Colon (tissue), 2 donors: ENCODE measurements at regions not wholly inside any gene's neighbourhood (a gene's known extent, or its start where the extent isn't known, plus 50 kb on each side); places are given as distances from the start of the nearest gene placed in this dataset.
A peak's percentile ranks its signal among the peaks of the same experiment; 100 is the strongest.
"Not testable (repeated sequence)": the region's sequence is repeated elsewhere in the genome, so short reads cannot be mapped to it uniquely, and the experiment has no call there.

Experiments used
- FAIRE-seq: peaks from 2 replicates; lab custom pipeline; 2012; peaks lifted over from hg19 to GRCh38; lab: Jason Lieb, UNC
- donor health status: control.
- donor health status: control.

DNA sequence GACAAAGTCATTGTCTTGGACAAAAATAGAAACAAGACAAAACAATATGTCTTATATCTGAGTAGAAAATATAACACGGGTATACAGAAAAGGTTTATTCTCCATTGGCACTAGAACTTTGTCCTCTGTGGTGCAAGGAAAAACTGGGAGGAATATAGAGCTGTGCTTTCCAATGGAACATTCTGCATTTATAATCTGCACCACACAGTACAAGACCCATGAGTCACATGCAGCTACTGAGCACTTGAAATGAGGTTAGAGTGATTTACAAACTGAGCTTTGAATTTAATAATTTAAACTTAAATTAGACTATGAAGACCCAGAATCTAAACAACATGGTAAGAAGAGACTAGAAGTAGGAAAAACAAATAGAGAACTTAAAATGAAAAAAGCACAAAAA, 86.1 kb downstream of the RAP2A start:
- FAIRE-seq: no peak

DNA sequence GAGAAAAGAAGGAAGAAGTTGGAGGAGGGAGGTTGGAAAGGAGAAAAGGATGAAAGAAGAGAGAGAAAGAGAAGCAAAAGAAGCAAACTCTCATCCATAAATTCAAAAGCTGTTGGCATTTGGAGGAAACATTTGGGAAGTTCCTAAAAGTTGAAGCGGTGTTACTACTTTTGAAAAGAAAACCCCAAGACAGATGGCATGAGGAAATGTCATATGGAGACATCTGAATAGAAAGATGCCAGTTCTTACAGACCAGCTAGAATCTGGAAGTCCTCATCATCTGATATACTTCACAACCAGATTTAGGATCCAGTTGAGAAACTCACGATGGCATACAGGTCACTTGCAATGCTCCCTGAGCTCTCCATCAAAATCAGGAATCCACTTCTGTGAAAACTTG, 86.9 kb downstream of the RAP2A start:
- no peak for FAIRE-seq

DNA sequence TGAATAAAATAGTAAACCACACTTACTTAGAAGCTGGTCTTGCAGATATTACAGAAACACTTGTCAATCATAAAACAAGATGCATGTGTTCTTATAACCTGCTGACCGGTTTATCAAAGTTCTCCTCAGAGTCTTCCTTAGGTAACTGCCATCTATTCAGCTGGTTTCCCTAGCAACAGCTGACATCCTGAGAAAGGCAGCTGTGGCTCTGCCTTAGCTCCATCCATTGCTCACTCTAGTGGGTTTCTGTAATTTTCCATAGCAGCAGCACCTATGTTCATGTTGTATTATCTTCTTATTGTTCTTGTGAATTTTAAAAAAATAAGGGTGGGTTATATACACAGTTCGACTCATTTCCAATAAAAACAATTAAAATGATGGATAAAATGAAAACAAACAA, 87.8 kb downstream of the RAP2A start:
- FAIRE-seq: no peak

DNA sequence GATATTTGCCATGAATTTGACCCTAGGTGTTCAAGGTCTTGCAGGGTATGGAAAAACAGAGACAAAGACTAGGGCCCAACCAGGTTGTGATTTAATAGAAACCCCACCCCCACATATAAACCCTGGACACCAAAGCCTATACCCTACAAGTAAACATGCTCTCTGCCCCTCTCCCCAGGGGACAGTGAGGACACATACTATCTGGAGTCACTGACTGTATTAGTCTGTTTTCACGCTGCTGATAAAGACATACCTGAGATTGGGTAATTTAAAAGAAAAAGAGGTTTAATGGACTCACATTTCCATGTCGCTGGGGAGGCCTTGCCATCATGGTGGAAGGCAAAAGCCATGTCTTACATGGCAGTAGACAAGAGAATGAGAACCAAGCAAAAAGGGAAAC, 88.3 kb downstream of the RAP2A start:
- FAIRE-seq: no peak

DNA sequence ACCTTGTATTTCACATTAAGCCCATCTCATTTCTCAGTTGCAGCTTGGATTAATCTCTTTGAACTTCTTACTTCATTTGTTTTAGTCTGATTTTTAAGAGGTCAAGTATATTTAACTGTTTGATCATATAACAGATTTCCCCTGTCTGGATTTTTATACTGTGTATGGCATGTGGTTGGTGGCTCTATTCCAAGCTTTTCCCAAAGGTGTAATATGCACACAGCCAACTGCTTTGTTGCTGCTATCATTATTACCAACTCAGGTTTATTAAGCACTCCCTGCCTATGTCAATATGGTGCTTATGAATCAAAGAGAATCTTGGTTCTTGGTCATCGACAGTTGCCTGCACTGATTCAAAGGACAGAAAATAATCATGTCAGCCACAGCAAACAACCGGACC, 92.6 kb downstream of the RAP2A start:
- no peak for FAIRE-seq

DNA sequence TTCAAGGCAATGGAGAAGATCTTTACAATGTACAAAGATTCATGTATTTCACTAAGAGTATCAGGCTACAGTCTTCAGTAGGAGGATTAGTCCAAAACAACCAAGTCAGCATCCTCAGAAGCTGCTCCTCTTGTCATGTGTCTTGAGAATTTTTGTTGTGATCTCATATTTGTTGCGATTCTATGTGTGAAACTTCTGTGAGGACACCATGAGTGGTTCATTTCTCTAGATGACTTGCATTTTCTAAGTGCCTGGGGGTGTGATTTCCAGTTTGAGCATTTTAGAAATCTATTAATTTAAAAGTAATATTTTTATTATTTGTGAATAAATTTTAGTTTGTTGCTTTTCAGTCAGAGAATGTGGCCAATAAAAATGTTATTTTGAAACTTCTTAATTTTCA, 94.5 kb downstream of the RAP2A start:
- no peak for FAIRE-seq

DNA sequence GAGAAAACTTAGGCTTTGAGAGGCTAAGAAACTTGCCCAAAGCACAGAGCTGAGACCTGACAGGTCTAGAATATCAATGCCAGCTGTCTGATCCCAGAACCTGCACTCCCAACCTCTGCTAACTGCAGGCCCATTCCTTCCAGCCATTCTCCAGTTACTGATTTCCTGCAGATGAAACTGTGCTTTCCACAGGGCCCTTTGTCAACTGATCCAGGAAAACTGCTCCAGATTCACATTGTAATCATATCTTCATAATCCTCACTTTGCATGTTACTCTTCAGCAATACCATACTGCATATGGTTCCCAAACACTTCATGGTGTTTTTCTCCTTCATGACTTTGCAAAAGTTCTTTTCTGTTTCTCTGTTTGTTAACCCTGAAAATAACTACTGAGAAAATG, 100.6 kb downstream of the RAP2A start:
- FAIRE-seq: no peak

DNA sequence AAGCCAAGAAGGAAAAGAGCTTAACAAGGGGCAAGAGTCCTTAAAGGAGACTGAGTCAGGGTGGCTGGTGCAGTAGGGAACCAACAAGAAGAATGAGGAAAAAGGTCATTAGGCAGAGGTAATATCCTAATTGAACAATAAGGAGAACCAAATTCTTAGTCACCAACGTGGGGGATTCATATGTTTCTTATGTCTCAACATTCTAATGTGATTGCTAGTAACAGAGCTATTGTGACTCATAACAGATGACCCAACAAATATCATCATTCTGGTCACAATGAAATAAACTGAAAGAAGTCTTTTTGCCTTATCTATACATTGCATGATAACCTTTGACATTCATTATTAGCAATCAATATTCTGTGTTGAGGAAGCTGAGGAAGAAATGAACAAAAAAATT, 101.6 kb downstream of the RAP2A start:
- FAIRE-seq: no peak

DNA sequence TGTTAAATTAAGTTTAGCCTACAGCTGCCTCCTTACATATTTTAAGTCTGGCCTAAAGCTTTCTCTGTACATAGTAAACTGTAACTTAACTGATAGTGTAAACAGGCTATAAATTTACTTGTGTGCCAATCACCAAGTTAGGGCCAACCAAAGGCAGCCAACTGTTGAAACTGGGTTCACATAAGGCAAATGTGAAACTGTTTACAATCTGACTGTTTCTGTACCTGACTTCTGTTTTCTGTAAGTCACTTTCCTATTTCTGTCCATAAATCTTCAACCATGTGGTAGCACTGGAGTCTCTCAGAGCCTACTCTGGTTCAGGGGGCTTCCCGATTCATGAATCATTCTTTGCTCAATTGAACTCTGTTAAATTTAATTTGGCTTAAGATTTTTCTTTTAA, 103.1 kb downstream of the RAP2A start:
- FAIRE-seq: no peak

DNA sequence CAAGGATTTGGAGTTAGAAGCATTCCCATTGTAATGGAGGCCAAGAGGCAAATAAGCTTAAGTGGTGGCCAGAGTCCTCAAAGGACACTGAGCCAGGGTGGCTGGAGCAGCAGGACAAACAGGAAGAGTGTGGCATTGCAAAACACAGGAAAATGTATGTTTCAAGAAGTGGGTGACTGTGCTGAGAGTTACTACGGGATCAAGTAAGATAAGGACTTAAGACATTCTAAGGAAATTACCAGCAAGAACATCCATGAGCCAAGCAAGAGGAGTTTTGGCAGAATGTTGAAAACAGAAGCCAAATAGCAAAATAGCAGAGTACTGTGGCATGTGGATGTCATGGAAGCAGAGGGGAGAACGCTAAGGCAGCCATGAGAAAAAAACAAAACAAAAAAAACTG, 104.2 kb downstream of the RAP2A start:
- no peak for FAIRE-seq

DNA sequence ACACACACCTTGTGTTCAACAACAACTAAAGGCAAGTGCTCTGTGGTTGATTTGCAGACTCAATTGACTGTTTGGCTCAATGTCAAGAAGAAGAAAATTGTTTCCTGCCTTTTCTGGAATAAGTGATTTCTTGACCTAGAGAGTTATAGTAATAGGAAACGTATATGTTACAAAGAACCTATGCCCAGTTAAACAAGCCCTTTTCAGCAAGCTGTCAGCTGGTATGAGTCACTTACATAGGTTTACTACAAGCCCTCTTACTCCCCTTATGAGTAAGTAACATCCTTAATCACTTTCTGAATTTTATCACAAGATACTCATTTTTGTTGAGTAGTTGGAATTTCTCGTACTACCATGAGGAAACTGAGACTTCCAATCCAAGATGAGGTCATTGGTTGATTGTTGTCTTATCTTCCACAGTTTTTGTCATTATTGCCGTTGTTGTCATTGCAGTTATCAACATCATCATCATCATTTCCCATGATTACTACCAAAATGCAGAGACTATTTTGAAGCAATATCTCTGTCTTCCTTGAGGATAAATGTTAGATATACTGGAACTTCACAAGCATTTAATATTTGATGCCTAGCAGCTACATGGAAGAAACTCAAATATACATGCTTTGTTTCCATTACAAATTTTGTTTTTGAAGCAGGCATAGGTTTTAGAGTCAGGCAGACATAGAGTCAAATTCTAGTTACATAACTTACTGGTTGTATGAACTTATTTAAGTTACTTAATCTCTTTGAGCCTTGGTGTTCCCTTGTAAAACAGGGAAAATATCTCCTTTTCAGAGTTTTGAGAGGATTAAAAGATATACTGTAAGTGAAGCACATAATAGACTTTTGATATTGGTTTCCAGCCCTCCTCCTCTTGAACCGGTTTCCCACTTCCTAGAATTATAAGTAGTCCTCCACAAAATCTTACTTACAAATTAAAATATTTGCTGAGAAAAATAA, 106.0 kb downstream of the RAP2A start:
- FAIRE-seq: no peak

DNA sequence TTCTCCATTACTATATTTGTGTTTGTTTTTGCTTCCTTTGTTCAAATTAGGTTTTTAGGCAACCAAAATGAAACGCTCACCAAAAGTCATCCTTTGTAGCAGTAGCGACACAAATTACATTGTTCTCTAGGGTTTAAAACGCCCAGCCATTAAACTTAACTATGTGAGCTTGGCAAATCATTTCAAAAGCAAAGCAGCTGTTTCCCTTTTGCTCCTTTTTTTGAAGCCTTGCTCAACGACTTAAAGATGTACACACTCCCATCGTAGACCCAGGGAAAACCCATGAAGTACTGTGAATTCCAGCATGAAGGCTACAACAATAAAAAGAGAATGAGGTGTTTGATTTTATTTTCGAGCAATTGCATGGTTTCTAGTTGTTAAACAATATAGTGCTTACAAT, 106.7 kb downstream of the RAP2A start:
- FAIRE-seq: no peak

DNA sequence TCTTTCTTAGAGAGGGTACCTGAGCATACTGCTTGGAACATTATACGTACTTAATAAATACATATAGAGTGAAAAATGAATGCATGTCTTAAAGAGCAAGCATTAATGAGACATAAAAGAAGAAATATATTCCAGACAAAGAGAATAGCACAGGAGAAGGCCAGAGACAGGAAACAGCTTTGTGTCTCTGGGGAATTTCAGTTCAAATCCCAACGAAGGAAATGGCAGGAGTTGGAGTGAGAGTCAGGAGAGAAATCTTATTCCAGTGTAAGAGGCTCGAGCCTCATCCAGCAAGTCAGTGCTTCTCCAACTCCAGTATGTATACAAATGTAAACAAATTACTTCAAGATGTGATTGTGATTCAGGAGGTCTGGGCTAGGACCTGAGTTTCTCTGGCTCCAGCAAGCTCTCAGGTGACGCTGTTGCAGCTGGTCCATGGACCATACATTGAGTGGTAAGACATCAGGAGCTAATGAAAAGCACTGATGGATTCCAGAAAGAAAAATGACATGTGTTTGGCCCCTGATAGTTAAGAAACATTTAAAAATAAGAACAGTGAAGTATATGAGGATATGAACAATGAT, 108.2 kb downstream of the RAP2A start:
- no peak for FAIRE-seq

DNA sequence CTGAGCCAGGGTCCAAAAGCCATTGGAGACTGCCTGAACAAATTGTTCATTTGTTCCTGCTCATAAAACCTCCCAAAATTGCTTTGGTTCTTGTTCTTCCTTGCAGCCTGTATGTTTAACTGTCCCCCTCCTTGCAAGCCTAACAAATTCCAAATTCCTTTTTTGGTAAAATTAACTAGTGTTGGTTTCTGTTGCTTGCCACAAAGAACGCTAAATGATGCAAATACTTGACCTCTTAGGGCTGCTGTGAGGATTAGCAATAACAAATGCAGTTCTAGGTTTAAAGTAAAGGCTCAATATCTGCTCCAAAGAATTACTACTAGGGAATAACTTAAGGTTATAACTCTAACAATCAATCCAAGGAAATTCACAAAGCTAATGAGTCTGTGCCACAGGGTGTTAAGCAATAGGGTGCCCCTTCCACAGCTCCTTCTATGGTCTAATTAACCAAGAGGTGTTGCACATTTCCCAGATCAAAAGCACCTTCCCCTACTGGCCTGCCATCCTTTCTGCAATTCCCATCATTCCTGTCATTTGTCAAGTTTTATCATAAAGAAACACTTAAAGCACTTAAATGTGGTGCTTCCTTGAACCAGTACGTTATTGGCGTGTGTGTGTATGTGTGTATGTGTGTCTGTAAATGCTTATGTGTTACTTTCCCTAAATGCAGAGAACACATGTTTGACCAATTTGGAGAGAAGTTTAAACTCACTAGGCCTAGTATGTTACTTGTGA, 110.2 kb downstream of the RAP2A start:
- FAIRE-seq: no peak

DNA sequence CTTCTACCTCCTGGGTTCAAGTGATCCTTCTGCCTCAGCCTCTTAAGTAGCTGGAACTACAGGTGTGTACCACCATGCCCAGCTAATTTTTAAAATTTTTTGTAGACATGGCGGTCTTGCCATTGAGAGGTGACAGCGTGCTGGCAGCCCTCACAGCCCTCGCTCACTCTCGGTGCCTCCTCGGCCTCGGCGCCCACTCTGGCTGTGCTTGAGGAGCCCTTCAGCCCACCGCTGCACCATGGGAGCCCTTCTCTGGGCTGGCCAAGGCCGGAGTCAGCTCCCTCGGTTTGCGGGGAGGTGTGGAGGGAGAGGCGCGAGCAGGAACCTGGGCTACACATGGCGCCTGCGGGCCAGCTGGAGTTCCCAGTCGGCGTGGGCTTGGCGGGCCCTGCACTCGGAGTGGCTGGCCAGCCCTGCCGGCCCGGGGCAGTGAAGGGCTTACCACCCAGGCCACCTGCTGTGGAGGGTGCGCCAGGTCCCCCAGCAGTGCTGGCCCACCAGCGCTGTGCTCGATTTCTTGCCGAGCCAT, 111.1 kb downstream of the RAP2A start:
- not testable (repeated sequence) for FAIRE-seq

DNA sequence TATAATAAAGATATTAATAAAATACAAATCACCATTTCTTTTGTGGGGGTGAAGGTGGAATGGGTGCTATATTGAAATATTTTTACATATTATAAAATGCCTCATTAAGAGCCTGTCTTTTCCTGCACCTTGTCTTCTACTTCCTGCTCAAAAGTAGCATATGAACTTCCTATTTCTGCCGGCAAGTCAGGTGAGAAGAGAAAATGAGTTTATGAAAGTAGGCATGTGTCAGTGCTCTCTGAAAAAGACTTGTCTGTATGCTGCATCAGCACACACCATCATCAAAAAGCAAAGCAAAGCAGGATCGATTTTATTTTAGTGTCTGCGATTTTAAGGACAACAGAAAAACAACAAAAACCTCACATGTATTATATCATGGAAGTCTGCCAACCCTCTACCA, 114.2 kb downstream of the RAP2A start:
- no peak for FAIRE-seq

DNA sequence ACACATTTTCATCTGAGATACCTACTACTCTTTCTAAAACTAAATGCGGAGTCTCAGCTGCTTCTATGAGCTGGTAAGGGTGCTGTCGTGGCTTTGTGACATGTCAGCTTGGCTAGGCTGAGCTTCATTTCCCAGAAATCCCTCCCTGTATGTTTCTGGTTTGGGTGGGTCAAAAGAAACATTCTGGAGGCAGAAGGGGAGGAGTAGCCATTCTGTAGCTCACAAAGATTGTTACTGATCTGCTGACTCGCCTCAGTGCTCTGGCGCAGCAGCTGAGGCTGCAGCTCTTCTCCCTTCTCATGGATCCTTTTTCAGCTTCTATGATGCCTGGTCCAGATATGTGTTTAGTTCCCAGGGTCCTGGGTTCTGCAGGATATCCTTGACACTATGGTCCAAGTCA, 114.7 kb downstream of the RAP2A start:
- no peak for FAIRE-seq

DNA sequence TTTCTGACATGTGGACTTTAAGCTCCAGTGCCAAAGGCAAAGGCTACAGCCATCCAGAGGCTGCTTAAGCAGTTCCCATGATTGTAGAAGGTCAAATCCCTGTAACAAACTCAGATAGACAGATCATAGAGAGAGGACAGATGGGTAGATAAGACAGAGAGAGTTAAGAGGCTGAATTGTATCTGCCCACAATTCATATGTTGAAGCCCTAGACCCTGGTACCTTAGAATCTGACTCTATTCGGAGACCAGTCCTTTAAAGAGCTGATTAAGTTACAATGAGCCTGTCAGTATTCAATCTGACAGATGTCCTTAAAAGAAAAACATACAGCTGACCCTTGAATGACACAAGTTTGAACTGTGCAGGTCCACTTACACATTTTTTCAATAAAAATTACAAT, 115.2 kb downstream of the RAP2A start:
- FAIRE-seq: no peak

DNA sequence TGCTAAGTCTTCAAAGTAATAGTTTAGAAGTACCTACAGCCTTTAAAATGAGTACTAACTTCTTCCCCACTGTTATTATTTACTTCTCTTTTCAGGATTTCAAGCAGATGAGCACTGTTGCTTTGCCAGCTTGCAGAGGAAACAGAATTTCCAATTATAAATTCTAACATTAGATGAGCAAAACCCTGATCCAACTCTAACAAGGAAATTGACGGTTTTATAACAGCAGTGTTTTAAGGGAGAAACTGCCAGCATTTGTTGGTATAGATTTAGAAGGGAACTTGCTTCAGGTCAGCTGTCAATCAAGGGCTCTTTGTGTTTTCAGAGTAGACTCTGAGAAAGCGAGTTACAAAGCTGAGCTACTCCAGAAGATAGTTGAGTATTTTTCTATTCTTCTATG, 120.5 kb downstream of the RAP2A start:
- no peak for FAIRE-seq

DNA sequence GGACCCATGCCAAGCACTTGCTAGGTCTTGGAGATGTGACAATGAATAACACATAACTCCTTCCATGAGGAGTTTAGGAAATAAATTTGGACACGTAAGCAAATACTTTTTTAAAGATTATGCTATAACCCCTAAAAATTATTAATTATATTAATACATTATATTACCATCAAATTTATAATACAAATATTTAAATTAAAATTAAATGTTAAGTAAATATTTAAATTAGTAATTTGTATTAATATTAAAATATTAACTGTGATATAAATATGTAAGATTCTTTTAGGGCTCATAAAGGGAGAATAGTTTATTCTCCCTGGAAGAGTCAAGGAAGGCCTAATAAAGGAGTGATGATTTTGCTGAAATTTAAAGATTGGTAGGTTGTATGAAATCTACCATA, 121.1 kb downstream of the RAP2A start:
- FAIRE-seq: peak; percentile 41

DNA sequence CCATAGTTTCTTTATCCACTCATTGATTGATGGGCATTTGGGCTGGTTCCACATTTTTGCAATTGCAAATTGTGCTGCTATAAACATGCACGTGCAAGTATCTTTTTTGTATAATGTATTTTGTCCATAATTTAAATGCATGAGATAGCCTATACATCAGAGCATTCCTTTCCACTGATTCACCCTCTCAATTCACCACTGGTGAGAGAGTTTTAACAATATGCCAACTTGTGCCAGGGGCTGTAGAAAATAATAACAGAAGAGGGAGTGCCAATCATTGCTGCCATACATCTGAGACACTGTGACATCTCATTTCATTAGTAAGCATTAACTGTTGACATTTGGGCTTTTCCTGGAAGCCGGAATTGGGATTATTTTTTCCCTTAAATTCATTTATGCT, 125.1 kb downstream of the RAP2A start:
- FAIRE-seq: no peak

DNA sequence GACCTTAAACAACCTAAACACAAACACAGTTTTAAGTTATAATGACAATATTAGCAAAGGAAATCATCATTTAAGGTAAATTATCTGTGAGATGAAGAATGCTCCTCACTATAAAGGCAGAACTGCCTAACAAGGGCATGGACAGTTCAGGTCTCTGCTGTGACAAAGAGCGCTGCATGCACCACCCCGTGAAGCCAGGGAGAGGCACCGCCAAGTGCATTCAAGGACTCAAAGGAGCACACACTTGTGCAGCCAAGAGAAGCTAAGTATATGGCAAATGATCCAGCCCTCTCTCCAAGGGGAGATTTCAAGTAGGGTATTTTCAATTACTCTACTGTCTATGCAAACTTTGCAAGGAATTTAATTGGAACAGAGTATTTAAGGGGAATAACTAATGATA, 126.0 kb downstream of the RAP2A start:
- no peak for FAIRE-seq

DNA sequence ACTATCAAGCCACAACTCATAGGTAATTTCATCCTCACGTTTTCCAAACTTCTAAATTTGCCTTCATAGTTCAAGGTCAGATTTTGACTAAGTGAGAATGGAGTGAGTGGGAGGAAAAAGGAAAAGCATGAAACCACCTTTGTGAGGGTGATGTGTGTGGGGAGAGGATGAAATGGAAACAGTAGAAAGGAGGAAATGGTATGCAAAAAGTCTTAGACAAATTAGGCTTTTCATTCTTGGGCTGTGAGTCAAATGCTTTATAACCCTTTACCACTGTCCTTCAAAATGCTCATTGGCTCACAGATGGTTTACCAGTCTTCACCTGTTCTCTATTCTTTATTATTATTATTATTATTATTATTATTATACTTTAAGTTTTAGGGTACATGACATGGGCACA, 127.2 kb downstream of the RAP2A start:
- FAIRE-seq: no peak
